C4-2B (cell line): ENCODE measurements at regions not wholly inside any gene's neighbourhood (a gene's known extent, or its start where the extent isn't known, plus 50 kb on each side); places are given as distances from the start of the nearest gene placed in this dataset.

Source experiments
- CTCF ChIP-seq: fragments of 450-650 bp; conservative IDR thresholded peaks from 2 replicates; pipeline ENCODE4 v1.5.1; 2017; ENCODE audit warnings: mild to moderate bottlenecking
- ZFX ChIP-seq: fragments of 450-650 bp; IDR thresholded peaks from 2 replicates; pipeline ENCODE4 v1.6.1; 2017

DNA sequence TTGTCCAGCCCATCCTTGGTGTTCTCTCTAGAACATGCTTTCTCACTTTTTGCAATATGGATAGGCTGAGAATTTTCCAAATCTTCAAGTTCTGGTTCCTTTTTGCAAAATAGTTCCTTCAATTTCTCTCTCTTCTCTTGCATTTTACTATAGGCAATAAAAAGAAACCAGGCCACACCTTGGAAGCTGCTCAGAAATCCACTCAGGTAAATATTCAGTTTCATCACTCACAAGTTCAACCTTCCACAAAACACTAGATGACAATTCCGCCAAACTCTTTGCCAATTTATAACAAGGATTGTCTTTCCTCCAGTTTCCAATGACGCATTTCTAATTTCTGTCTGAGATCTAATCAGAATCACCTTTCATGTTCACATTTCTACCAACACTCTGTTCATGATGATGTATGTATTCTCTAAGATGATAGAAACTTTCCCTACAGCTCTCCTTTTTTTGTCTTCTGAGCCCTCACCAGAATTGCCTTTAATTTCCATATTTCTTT lies 204.2 kb upstream of the PIK3R1 start:
- TF ChIP-seq ZFX (no peak), CTCF (no peak)
